GM21447 (cell line): ENCODE measurements at regions not wholly inside any gene's neighbourhood (a gene's known extent, or its start where the extent isn't known, plus 50 kb on each side); places are given as distances from the start of the nearest gene placed in this dataset.

Experiments
- ATAC-seq: cut with Tn5 transposase; IDR thresholded peaks from one replicate; pipeline ENCODE4 v1.9.1; 2021; ENCODE audit not compliant: unreplicated experiment

- no peak for ATAC-seq
These were observed 818.9 kb upstream of the LCORL start for GRCh38 chr4:18840481-18840880.

GRCh38 chr4:18816228-18816895 lies 794.8 kb upstream of the LCORL start:
- no peak for ATAC-seq

GRCh38 chr4:18815779-18816173 lies 794.2 kb upstream of the LCORL start:
- ATAC-seq = no peak

GRCh38 chr4:18815081-18815778 lies 793.7 kb upstream of the LCORL start:
- ATAC-seq = no peak

GRCh38 chr4:18813771-18814170 lies 792.2 kb upstream of the LCORL start:
- no peak for ATAC-seq

- ATAC-seq = no peak
These were observed 791.5 kb upstream of the LCORL start for GRCh38 chr4:18813055-18813454.

- no peak for ATAC-seq
These were observed 782.2 kb upstream of the LCORL start for GRCh38 chr4:18803781-18804180.

GRCh38 chr4:18798123-18798522 lies 776.6 kb upstream of the LCORL start:
- ATAC-seq = no peak

- ATAC-seq = no peak
These were observed 774.2 kb upstream of the LCORL start for GRCh38 chr4:18795794-18796193.

GRCh38 chr4:18777190-18777930 lies 755.8 kb upstream of the LCORL start:
- ATAC-seq = no peak

GRCh38 chr4:18767921-18768320 lies 746.4 kb upstream of the LCORL start:
- ATAC-seq = no peak

GRCh38 chr4:18756671-18757070 lies 735.1 kb upstream of the LCORL start:
- ATAC-seq = no peak

GRCh38 chr4:18754180-18754579 lies 732.6 kb upstream of the LCORL start:
- no peak for ATAC-seq

- no peak for ATAC-seq
These were observed 729.5 kb upstream of the LCORL start for GRCh38 chr4:18751083-18751482.

GRCh38 chr4:18749391-18749790 lies 727.8 kb upstream of the LCORL start:
- no peak for ATAC-seq

GRCh38 chr4:18736551-18736950 lies 715.0 kb upstream of the LCORL start:
- ATAC-seq = no peak

- no peak for ATAC-seq
These were observed 714.2 kb upstream of the LCORL start for GRCh38 chr4:18735740-18736268.

- ATAC-seq = no peak
These were observed 712.9 kb upstream of the LCORL start for GRCh38 chr4:18734405-18734804.

- no peak for ATAC-seq
These were observed 712.4 kb upstream of the LCORL start for GRCh38 chr4:18733961-18734360.

GRCh38 chr4:18722748-18723191 lies 701.2 kb upstream of the LCORL start:
- no peak for ATAC-seq

GRCh38 chr4:18698119-18698883 lies 676.7 kb upstream of the LCORL start:
- ATAC-seq = no peak
